HEK293T (cell line): ENCODE measurements at regions not wholly inside any gene's neighbourhood (a gene's known extent, or its start where the extent isn't known, plus 50 kb on each side); places are given as distances from the start of the nearest gene placed in this dataset.

ENCODE experiments used
- CTCF ChIA-PET: fragments of 350-600 bp; formaldehyde crosslinking; extraction: SDS; loops from one replicate; lab custom pipeline; 2021; ENCODE audit warnings: antibody characterized with exemption, inconsistent platforms; lab: Yijun Ruan, JAX
- POLR2A ChIA-PET: fragments of 350-600 bp; formaldehyde crosslinking; extraction: SDS; loops from one replicate; lab custom pipeline; 2020; ENCODE audit warnings: antibody characterized with exemption, inconsistent platforms; lab: Yijun Ruan, JAX
- DNase-seq: peaks from one replicate; pipeline ENCODE4 v3.0.0; 2012; ENCODE audit warnings: mixed read lengths; ENCODE audit errors: extremely low spot score
- ARNT ChIP-seq: fragments of 450-650 bp; IDR thresholded peaks from 2 replicates; pipeline ENCODE4 v1.6.1; 2017; ENCODE audit warnings: mild to moderate bottlenecking
- BHLHE40 ChIP-seq: fragments of 450-650 bp; IDR thresholded peaks from 2 replicates; pipeline ENCODE4 v1.6.1; 2016; ENCODE audit warnings: mild to moderate bottlenecking, moderate library complexity, borderline replicate concordance
- CTBP1 ChIP-seq: fragments of 450-650 bp; IDR thresholded peaks from 2 replicates; pipeline ENCODE4 v1.6.1; 2016; ENCODE audit warnings: borderline replicate concordance
- ELF4 ChIP-seq: fragments of 450-650 bp; IDR thresholded peaks from 2 replicates; pipeline ENCODE4 v1.6.1; 2017; ENCODE audit warnings: antibody characterized with exemption
- FOXA1 ChIP-seq: fragments of 450-650 bp; IDR thresholded peaks from 2 replicates; pipeline ENCODE4 v1.6.1; 2016; ENCODE audit warnings: mild to moderate bottlenecking
- FOXK2 ChIP-seq: fragments of 450-650 bp; IDR thresholded peaks from 2 replicates; pipeline ENCODE4 v1.6.1; 2016; ENCODE audit warnings: mild to moderate bottlenecking
- FOXM1 ChIP-seq: fragments of 450-650 bp; IDR thresholded peaks from 2 replicates; pipeline ENCODE4 v1.6.1; 2017; ENCODE audit warnings: mild to moderate bottlenecking, borderline replicate concordance
- HDGF ChIP-seq: fragments of 450-650 bp; IDR thresholded peaks from 2 replicates; pipeline ENCODE4 v1.6.1; 2017; ENCODE audit warnings: antibody characterized with exemption, borderline replicate concordance
- L3MBTL2 ChIP-seq: fragments of 450-650 bp; conservative IDR thresholded peaks from 2 replicates; pipeline ENCODE4 v1.6.1; 2016; ENCODE audit warnings: mild to moderate bottlenecking
- LEF1 ChIP-seq: fragments of 450-650 bp; IDR thresholded peaks from 2 replicates; pipeline ENCODE4 v1.6.1; 2017; ENCODE audit warnings: mild to moderate bottlenecking, borderline replicate concordance
- NFRKB ChIP-seq: fragments of 450-650 bp; IDR thresholded peaks from 2 replicates; pipeline ENCODE4 v1.6.1; 2016; ENCODE audit warnings: mild to moderate bottlenecking, moderate library complexity
- SP1 ChIP-seq: fragments of 450-650 bp; IDR thresholded peaks from 2 replicates; pipeline ENCODE4 v1.6.1; 2017
- SUZ12 ChIP-seq: fragments of 450-650 bp; IDR thresholded peaks from 2 replicates; pipeline ENCODE4 v1.6.1; 2016; ENCODE audit warnings: mild to moderate bottlenecking
- TARDBP ChIP-seq: fragments of 450-650 bp; IDR thresholded peaks from 2 replicates; pipeline ENCODE4 v1.6.1; 2016
- ZNF384 ChIP-seq: fragments of 450-650 bp; IDR thresholded peaks from 2 replicates; pipeline ENCODE4 v1.6.1; 2016
- TF ChIP-seq, protein P1 (sequence below): fragments of 450-650 bp; IDR thresholded peaks from 2 replicates; pipeline ENCODE4 v1.6.1; 2016

DNA sequence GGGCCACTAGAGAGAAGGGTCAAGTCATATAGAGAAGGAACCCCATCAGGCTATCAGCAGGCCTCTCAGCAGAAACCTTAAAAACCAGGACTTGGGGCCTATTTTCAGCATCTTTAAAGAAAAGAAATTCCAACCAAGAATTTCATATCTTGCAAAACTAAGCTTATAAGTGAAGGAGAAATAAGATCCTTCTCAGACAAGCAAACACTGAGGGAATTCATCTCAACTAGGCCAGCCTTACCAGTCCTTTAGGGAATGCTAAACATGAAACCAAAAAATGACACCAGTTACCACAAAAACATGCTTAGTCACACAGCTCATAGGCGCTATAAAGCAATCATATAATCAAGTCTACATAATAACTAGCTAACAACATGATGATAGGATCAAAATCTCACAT is 407.1 kb downstream of the LRRC70 start:
- TF ChIP-seq ARNT, result no peak
- TF ChIP-seq, protein P1, sequence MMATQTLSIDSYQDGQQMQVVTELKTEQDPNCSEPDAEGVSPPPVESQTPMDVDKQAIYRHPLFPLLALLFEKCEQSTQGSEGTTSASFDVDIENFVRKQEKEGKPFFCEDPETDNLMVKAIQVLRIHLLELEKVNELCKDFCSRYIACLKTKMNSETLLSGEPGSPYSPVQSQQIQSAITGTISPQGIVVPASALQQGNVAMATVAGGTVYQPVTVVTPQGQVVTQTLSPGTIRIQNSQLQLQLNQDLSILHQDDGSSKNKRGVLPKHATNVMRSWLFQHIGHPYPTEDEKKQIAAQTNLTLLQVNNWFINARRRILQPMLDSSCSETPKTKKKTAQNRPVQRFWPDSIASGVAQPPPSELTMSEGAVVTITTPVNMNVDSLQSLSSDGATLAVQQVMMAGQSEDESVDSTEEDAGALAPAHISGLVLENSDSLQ, result no peak
- TF ChIP-seq SP1, result no peak
- no peak for TF ChIP-seq NFRKB
- no peak for TF ChIP-seq LEF1
- TF ChIP-seq ELF4, result no peak
- TF ChIP-seq CTBP1, result no peak
- no peak for TF ChIP-seq ZNF384
- TF ChIP-seq TARDBP, result no peak
- no peak for TF ChIP-seq FOXA1
- TF ChIP-seq HDGF, result no peak
- TF ChIP-seq BHLHE40, result no peak
- no peak for TF ChIP-seq L3MBTL2
- TF ChIP-seq SUZ12, result no peak
- ChIA-PET CTCF (no interaction called here), POLR2A (no interaction called here)
- no peak for DNase-seq

DNA sequence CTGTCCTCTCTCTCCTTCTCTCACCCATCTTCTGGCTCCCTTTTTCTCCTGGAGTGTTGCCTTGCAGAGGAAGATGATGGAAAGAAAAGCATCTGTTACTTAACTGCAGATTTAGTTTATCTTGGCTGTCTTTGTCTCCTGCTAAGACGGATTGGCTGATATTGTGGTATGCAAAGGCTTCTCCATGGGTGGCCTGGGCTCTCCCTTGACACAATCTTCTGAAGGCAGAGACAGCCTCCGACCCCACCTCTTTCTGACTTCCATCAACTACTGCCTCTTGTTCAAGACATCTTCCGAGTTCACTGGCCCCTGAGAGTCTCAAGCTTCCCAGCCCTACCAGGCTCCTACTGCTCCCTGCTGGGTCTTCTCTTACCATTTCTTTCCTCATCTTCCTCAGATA is 403.7 kb downstream of the LRRC70 start:
- ChIA-PET POLR2A (no interaction called here), CTCF (no interaction called here)
- TF ChIP-seq SUZ12 (no peak), ELF4 (no peak), ZNF384 (no peak), NFRKB (no peak), FOXM1 (no peak), LEF1 (no peak), HDGF (no peak), BHLHE40 (no peak), FOXA1 (no peak), TARDBP (no peak), SP1 (no peak), FOXK2 (no peak)
- no peak for DNase-seq

DNA sequence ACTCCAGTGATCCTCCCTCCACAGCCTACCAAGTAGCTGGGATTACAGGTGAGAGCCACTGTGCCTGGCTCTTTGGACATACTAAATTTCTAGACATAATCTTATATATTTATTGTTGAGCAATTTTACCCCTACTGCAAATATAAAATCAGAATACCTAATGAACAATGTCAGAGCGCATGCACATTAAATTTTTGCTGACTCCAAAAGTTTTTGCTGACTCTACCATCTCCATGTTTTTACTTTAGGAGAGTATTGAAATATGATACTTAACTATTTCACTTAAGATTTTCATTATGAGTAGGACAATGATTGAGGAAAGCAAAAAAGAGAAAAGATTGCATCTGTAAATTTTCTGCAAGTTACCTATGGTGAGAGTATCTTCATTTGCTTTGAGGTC is 402.3 kb downstream of the LRRC70 start:
- CTCF ChIA-PET, result no interaction called here
- TF ChIP-seq HDGF, result no peak
- no peak for TF ChIP-seq ELF4
- TF ChIP-seq FOXA1, result no peak
- TF ChIP-seq FOXM1, result no peak
- no peak for TF ChIP-seq FOXK2
- TF ChIP-seq BHLHE40, result no peak
- TF ChIP-seq SP1, result no peak
- no peak for TF ChIP-seq L3MBTL2
- TF ChIP-seq SUZ12, result no peak
- no peak for DNase-seq
- POLR2A ChIA-PET, result no interaction called here

DNA sequence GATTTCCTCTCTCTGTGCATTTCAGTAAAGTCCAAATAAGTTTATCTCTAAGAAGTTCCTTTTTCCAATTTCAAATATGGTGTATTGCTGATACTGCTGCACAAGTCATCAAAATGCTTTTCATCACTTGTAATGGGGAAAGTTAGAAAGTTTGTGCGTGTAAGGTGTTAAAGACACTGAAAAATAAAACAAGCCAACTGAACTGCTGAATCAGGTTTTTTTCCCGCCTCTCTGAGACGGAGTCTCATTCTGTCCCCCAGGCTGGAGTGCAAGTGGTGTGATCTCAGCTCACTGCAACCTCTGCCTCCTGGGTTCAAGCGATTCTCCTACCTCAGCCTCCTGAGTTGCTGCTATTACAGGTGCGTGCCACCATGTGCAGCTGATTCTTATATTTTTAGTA is 400.9 kb downstream of the LRRC70 start:
- no peak for TF ChIP-seq SUZ12
- TF ChIP-seq, protein P1, result no peak
- TF ChIP-seq ZNF384, result no peak
- no peak for TF ChIP-seq ARNT
- POLR2A ChIA-PET, result no interaction called here
- CTCF ChIA-PET, result no interaction called here
- no peak for DNase-seq

DNA sequence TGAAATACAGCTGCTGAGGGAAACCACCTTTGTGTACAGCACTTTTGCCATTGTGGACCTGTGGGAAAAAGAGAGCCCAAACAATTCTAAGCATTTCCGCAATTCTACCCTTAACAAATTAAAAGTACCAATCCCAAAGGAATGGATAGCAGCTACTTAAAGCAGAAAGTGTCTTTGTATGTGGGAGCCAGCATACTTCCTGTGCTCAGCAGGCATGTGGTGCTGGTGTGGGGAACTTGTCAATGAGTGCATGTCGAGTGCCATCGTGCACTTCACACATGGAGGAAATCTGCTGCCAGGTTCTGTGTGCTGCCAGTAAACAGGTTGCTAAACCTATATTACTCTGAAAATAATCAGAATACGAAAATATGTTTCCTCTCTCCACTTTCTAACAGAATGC is 399.0 kb downstream of the LRRC70 start:
- no peak for DNase-seq
- CTCF ChIA-PET, result no interaction called here

DNA sequence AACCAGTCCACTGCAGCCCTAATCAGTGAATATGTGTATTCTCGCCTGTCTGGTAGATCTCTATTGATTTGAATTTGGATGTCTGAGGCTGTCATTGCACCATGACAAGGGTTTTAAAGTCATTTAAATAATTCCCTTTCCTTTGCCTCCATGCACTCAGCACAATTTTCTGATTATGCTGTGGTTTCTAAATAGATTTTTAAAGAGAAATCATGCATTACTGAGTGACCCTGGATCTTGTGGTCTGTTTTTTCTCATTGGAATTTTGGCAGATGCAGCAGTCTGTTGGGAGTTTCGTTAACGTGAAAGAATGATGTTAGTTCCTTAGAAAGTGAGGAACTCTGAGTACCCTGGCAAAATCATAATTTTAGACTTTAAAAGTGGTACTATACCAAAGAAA is 396.0 kb downstream of the LRRC70 start:
- CTCF ChIA-PET, result no interaction called here
- POLR2A ChIA-PET, result no interaction called here
- no peak for DNase-seq
- TF ChIP-seq ELF4 (no peak), L3MBTL2 (no peak), TARDBP (no peak), LEF1 (no peak), SUZ12 (no peak), ARNT (no peak), CTBP1 (no peak), NFRKB (no peak), FOXK2 (no peak), BHLHE40 (no peak), FOXM1 (no peak), FOXA1 (no peak), SP1 (no peak), ZNF384 (no peak)
- TF ChIP-seq, protein P1, result no peak

More for the DNA sequence above, 399.0 kb downstream of the LRRC70 start:
- POLR2A ChIA-PET, result no interaction called here
- TF ChIP-seq LEF1 (no peak), FOXM1 (no peak), ELF4 (no peak), FOXK2 (no peak), L3MBTL2 (no peak), SP1 (no peak), TARDBP (no peak), SUZ12 (no peak), NFRKB (no peak), ZNF384 (no peak), CTBP1 (no peak)
- TF ChIP-seq, protein P1, result no peak
